ENCODE measurements at regions not wholly inside any gene's neighbourhood (a gene's known extent, or its start where the extent isn't known, plus 50 kb on each side); places are given as distances from the start of the nearest gene placed in this dataset.

GRCh38 chr4:108324450-108324849, 155.7 kb upstream of the LEF1 start:
- Mint-ChIP-seq H3K9me3 (peaks cover 3 to 7% (median 4%) of the 10 kb centered on the region in 7 donors), H3K4me3 (no peak overlapping the region), H3K27ac (no peak overlapping the region), H3K27me3 (ENCODE audit: low read depth in 3 of 3) (peaks cover 0 to 4% (median 0%) of the 10 kb centered on the region in 3 donors), H3K4me1 (no peaks in the 10 kb centered on the region), H3K36me3 (no peaks in the 10 kb centered on the region)
- H3K27ac ChIP-seq (ENCODE audit: low read depth in 1 of 2, low read length in 2 of 2), result no peak overlapping the region
- no peaks in the 10 kb centered on the region for H3K79me2 ChIP-seq (ENCODE audit: insufficient read depth, low read length)
- no peak overlapping the region for H2AFZ ChIP-seq (ENCODE audit: insufficient read depth, low read depth, low read length, poor library complexity, severe bottlenecking)
- no peak for DNase-seq
- no peak overlapping the region for H3K9ac ChIP-seq (ENCODE audit: insufficient read depth, low read length, poor library complexity, severe bottlenecking)
- no peak for TF ChIP-seq CTCF (IDR thresholded peaks at IDR 0.05)
- no peaks in the 10 kb centered on the region for H3K27me3 ChIP-seq (ENCODE audit: control insufficient read depth in 2 of 2, insufficient read depth in 2 of 2, low read length in 2 of 2)
- no peak overlapping the region for H3K4me3 ChIP-seq (replicated peaks in 1 of 3; ENCODE audit: low read depth in 2 of 3, low read length in 3 of 3)
- no peak overlapping the region for H3K4me2 ChIP-seq (replicated peaks; ENCODE audit: extremely low read depth, low read length, poor library complexity, severe bottlenecking)
- no CpG with 5 or more reads among the region's 1 CpG for WGBS (ENCODE audit: insufficient coverage)
- H3K4me1 ChIP-seq (ENCODE audit: control insufficient read depth in 1 of 2, insufficient read depth in 2 of 2, low read length in 2 of 2), result no peaks in the 10 kb centered on the region
- peaks cover 0 to 6% of the 10 kb centered on the region in 2 donors for H3K9me3 ChIP-seq (replicated peaks in 1 of 2; ENCODE audit: control insufficient read depth in 1 of 2, insufficient read depth in 1 of 2, low read length in 2 of 2)
- H4K20me1 ChIP-seq (ENCODE audit: insufficient read depth, low read length), result no peaks in the 10 kb centered on the region
- intact Hi-C loops (cut with micrococcal nuclease), result no loop called here
- H3K36me3 ChIP-seq (replicated peaks in 1 of 2; ENCODE audit: control insufficient read depth in 1 of 2, insufficient read depth in 2 of 2, low read length in 2 of 2), result no peaks in the 10 kb centered on the region

GRCh38 chr4:108322497-108322896, 153.8 kb upstream of the LEF1 start:
- Histone ChIP-seq H3K27ac (ENCODE audit: low read depth in 1 of 2, low read length in 2 of 2) (no peak overlapping the region), H3K4me3 (replicated peaks in 1 of 3; ENCODE audit: low read depth in 2 of 3, low read length in 3 of 3) (no peak overlapping the region), H3K36me3 (replicated peaks in 1 of 2; ENCODE audit: control insufficient read depth in 1 of 2, insufficient read depth in 2 of 2, low read length in 2 of 2) (no peaks in the 10 kb centered on the region), H3K27me3 (ENCODE audit: control insufficient read depth in 2 of 2, insufficient read depth in 2 of 2, low read length in 2 of 2) (no peaks in the 10 kb centered on the region), H4K20me1 (ENCODE audit: insufficient read depth, low read length) (no peaks in the 10 kb centered on the region), H3K4me2 (replicated peaks; ENCODE audit: extremely low read depth, low read length, poor library complexity, severe bottlenecking) (no peak overlapping the region), H3K9ac (ENCODE audit: insufficient read depth, low read length, poor library complexity, severe bottlenecking) (no peak overlapping the region), H3K4me1 (ENCODE audit: control insufficient read depth in 1 of 2, insufficient read depth in 2 of 2, low read length in 2 of 2) (no peaks in the 10 kb centered on the region), H3K9me3 (replicated peaks in 1 of 2; ENCODE audit: control insufficient read depth in 1 of 2, insufficient read depth in 1 of 2, low read length in 2 of 2) (peaks cover 0 to 6% of the 10 kb centered on the region in 2 donors), H3K79me2 (ENCODE audit: insufficient read depth, low read length) (no peaks in the 10 kb centered on the region), H2AFZ (ENCODE audit: insufficient read depth, low read depth, low read length, poor library complexity, severe bottlenecking) (no peak overlapping the region)
- H3K36me3 Mint-ChIP-seq, result no peaks in the 10 kb centered on the region
- no peak for DNase-seq
- no peaks in the 10 kb centered on the region for H3K4me1 Mint-ChIP-seq
- intact Hi-C loops (cut with micrococcal nuclease), result no loop called here
- no CpG with 5 or more reads among the region's 4 CpGs for WGBS (ENCODE audit: insufficient coverage)
- no peak overlapping the region for H3K27ac Mint-ChIP-seq
- H3K4me3 Mint-ChIP-seq, result no peak overlapping the region
- TF ChIP-seq CTCF (IDR thresholded peaks at IDR 0.05), result no peak
- H3K27me3 Mint-ChIP-seq (ENCODE audit: low read depth in 3 of 3), result peaks cover 0 to under 1% (median 0%) of the 10 kb centered on the region in 3 donors
- H3K9me3 Mint-ChIP-seq, result peaks cover 3 to 7% (median 3%) of the 10 kb centered on the region in 7 donors
